ENCODE measurements at regions not wholly inside any gene's neighbourhood (a gene's known extent, or its start where the extent isn't known, plus 50 kb on each side); places are given as distances from the start of the nearest gene placed in this dataset.

DNA sequence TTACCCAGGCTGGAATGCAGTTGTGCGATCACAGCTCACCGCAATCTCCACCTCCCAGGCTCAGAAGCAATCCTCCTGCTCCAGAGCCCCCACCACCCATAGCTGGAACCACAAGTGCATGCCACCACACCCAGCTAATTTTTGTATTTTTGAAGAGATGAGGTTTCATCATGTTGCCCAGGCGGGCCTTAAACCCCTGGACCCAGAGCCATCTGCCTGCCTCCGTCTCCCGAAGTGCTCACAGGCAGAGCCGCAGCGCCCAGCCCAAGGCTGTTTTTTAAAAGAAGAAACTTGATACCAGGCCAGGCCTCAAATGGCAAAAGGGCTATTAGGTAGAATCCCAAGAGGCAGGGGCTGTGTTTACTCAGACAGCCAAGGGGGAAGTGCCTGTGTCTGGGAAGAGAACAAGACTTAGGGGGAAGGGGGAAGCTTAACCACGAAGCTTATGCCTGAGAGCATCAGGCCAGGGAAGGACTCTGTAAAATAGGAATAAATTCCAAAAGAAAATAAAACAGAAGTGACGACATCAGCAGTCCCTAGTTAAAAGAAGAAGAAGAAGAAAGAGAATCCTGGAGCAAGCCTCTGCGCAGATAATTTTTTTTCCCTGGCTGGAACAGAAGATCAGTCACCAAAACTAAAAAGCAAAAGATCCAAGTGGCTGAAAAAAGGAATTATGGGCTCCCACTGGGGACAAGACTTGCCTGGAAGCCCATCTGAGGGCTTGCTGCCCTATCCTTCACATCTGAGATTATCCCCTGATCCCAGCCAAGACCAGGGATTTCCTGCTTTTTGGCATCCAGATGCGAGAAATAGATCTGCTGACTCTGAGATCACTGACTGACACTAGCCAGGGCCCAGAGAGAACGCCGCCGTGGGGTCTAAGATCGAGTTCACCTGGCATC lies 170.5 kb downstream of the NDUFA12 start:
- Histone ChIP-seq H3K9me1 (replicated peaks; ENCODE audit: control insufficient read depth, extremely low read depth, insufficient read depth, low read length) (no peaks in the 10 kb centered on the region), H3K9me3 (replicated peaks; ENCODE audit: control insufficient read depth, insufficient read depth, low read length) (no peaks in the 10 kb centered on the region), H3K4me2 (ENCODE audit: insufficient read depth, low read length) (no peak overlapping the region), H3K27me3 (ENCODE audit: control insufficient read depth in 2 of 2, insufficient read depth in 2 of 2, low read length in 2 of 2) (no peaks in the 10 kb centered on the region), H3K36me3 (ENCODE audit: control insufficient read depth in 2 of 2, extremely low read depth in 1 of 2, insufficient read depth in 2 of 2, low read length in 2 of 2) (no peaks in the 10 kb centered on the region), H3K79me2 (ENCODE audit: control insufficient read depth, insufficient read depth, low read length) (no peaks in the 10 kb centered on the region), H3K4me1 (ENCODE audit: control insufficient read depth, extremely low read depth, insufficient read depth, low read length) (no peaks in the 10 kb centered on the region), H3K9ac (replicated peaks; ENCODE audit: extremely low read depth, insufficient read depth, low read length) (no peak overlapping the region), H4K20me1 (replicated peaks; ENCODE audit: control insufficient read depth, extremely low read depth, insufficient read depth, low read length) (no peaks in the 10 kb centered on the region), H3K27ac (ENCODE audit: insufficient read depth, low read depth, low read length) (no peak overlapping the region), H2AFZ (ENCODE audit: low read depth, low read length) (no peak overlapping the region), H3K4me3 (replicated peaks in 1 of 3; ENCODE audit: insufficient read depth in 1 of 3, low read depth in 1 of 3, low read length in 3 of 3) (no peak overlapping the region)
- dilution Hi-C loops (cut with MboI; ENCODE audit: extremely low pct_ligation_motif_present, low sequenced_read_pairs): no loop called here
- no peak for DNase-seq (ENCODE audit: low read depth, low spot score)
- BruUV-seq (replicated peaks): no TSS peak
- intact Hi-C loops (cut with micrococcal nuclease): no loop called here
- ChIA-PET CTCF (interaction anchor here (0.7 kb wide), 1 partner anchor 11 kb away, joined by 3 read pairs; no protein-coding TSS in a partner anchor), POLR2A (interaction anchor here (0.7 kb wide), 1 partner anchor 98 kb away, joined by 3 read pairs; no protein-coding TSS in a partner anchor)
- no peak for TF ChIP-seq FOS (IDR thresholded peaks at IDR 0.05; ENCODE audit: borderline replicate concordance, insufficient read depth, low read length)
- TF ChIP-seq MYC (IDR thresholded peaks at IDR 0.05; ENCODE audit: low read depth, low read length): no peak
- TF ChIP-seq POLR2AphosphoS5 (IDR thresholded peaks at IDR 0.05; ENCODE audit: insufficient read depth, low read depth, low read length): no peak
- TF ChIP-seq, protein P1, sequence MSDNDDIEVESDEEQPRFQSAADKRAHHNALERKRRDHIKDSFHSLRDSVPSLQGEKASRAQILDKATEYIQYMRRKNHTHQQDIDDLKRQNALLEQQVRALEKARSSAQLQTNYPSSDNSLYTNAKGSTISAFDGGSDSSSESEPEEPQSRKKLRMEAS (IDR thresholded peaks at IDR 0.05; ENCODE audit: insufficient read depth, insufficient read length): no peak
- TF ChIP-seq POLR2A (IDR thresholded peaks at IDR 0.05; ENCODE audit: low read depth, low read length): no peak
- no peak for TF ChIP-seq JUN (IDR thresholded peaks at IDR 0.05; ENCODE audit: borderline replicate concordance, insufficient read depth, insufficient read length, low read depth)
- FAIRE-seq: no peak

DNA sequence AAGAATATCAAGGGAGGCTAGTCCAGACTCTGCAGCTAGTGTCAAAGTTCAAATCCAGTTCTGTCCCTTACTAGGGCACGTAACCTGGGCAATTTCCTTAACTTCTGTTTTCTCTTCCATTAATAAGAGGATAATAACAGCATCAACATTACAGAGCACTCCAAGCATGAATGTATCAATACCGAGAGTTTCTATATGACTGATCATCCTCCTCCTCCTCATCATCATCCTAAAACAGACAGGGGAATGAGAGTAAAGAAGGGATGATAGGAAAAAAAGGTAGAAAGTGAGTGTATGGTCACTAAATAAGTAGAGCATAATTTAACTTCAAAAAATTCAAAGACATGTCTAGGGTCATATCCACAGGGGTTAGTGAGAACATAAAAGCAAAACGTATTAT lies 171.4 kb downstream of the NDUFA12 start:
- Histone ChIP-seq H3K4me1 (ENCODE audit: control insufficient read depth, extremely low read depth, insufficient read depth, low read length) (no peaks in the 10 kb centered on the region), H2AFZ (ENCODE audit: low read depth, low read length) (no peak overlapping the region), H3K4me3 (replicated peaks in 1 of 3; ENCODE audit: insufficient read depth in 1 of 3, low read depth in 1 of 3, low read length in 3 of 3) (no peak overlapping the region), H3K36me3 (ENCODE audit: control insufficient read depth in 2 of 2, extremely low read depth in 1 of 2, insufficient read depth in 2 of 2, low read length in 2 of 2) (no peaks in the 10 kb centered on the region), H3K4me2 (ENCODE audit: insufficient read depth, low read length) (no peak overlapping the region), H3K27me3 (ENCODE audit: control insufficient read depth in 2 of 2, insufficient read depth in 2 of 2, low read length in 2 of 2) (no peaks in the 10 kb centered on the region), H4K20me1 (replicated peaks; ENCODE audit: control insufficient read depth, extremely low read depth, insufficient read depth, low read length) (no peaks in the 10 kb centered on the region), H3K79me2 (ENCODE audit: control insufficient read depth, insufficient read depth, low read length) (no peaks in the 10 kb centered on the region), H3K27ac (ENCODE audit: insufficient read depth, low read depth, low read length) (no peak overlapping the region), H3K9me1 (replicated peaks; ENCODE audit: control insufficient read depth, extremely low read depth, insufficient read depth, low read length) (no peaks in the 10 kb centered on the region), H3K9ac (replicated peaks; ENCODE audit: extremely low read depth, insufficient read depth, low read length) (no peak overlapping the region), H3K9me3 (replicated peaks; ENCODE audit: control insufficient read depth, insufficient read depth, low read length) (no peaks in the 10 kb centered on the region)
- FAIRE-seq (no peak), DNase-seq (ENCODE audit: low read depth, low spot score) (no peak)
- TF ChIP-seq POLR2A (IDR thresholded peaks at IDR 0.05; ENCODE audit: low read depth, low read length): no peak
- no peak for TF ChIP-seq EZH2 (IDR thresholded peaks at IDR 0.05; ENCODE audit: borderline replicate concordance, low read depth, low read length, severe bottlenecking)
- TF ChIP-seq, protein P2, sequence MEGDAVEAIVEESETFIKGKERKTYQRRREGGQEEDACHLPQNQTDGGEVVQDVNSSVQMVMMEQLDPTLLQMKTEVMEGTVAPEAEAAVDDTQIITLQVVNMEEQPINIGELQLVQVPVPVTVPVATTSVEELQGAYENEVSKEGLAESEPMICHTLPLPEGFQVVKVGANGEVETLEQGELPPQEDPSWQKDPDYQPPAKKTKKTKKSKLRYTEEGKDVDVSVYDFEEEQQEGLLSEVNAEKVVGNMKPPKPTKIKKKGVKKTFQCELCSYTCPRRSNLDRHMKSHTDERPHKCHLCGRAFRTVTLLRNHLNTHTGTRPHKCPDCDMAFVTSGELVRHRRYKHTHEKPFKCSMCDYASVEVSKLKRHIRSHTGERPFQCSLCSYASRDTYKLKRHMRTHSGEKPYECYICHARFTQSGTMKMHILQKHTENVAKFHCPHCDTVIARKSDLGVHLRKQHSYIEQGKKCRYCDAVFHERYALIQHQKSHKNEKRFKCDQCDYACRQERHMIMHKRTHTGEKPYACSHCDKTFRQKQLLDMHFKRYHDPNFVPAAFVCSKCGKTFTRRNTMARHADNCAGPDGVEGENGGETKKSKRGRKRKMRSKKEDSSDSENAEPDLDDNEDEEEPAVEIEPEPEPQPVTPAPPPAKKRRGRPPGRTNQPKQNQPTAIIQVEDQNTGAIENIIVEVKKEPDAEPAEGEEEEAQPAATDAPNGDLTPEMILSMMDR (IDR thresholded peaks at IDR 0.05; ENCODE audit: extremely low read depth in 1 of 2, insufficient read depth in 1 of 2, low read depth in 1 of 2, low read length in 2 of 2): no peak
- no peak for TF ChIP-seq POLR2AphosphoS5 (IDR thresholded peaks at IDR 0.05; ENCODE audit: insufficient read depth, low read depth, low read length)
- POLR2A ChIA-PET: no interaction called here
- CTCF ChIA-PET: no interaction called here
- dilution Hi-C loops (cut with MboI; ENCODE audit: extremely low pct_ligation_motif_present, low sequenced_read_pairs): no loop called here
- intact Hi-C loops (cut with micrococcal nuclease): no loop called here
- BruUV-seq (replicated peaks): no TSS peak
